NCI-H187 treated with DMSO at 0.1 percent for 48 hours (cell line): ENCODE measurements at regions not wholly inside any gene's neighbourhood (a gene's known extent, or its start where the extent isn't known, plus 50 kb on each side); places are given as distances from the start of the nearest gene placed in this dataset.

Source experiments
- DNase-seq: peaks from one replicate; lab custom pipeline; 2025; lab: John Stamatoyannopoulos, UW

- no peak for DNase-seq
Measured at GRCh38 chr3:155029941-155030340, 50.2 kb upstream of the MME start.

GRCh38 chr3:155026999-155027591 is 53.0 kb upstream of the MME start:
- no peak for DNase-seq

DNA sequence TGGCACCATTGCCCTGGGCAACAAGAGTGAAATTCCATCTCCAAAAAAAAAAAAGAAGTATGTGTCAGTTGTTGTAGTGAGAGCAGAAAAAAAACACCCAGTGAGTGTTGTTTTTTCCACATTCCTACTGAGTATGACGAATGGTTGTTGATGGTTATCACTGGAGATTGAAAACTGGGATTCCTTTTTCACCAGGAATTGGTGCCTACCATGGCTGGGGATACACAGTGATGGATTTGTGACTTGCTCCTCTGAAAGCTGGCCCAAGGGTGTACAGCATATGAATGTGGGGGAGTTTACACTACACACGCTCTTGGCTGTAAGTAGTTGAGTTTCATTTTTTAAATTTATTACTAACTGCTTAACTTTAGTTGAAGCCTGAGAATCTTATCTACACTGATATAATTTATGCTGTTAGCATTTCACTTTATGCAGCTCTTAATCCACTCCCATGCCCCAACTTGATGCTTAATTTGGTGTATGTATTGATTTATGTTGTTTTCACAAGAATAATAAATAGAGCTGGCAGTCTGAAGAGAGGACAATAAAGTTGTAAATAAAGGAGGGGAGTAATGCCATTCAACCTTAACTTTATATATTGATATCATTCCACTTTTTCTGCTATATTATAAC is 56.0 kb upstream of the MME start:
- no peak for DNase-seq

DNA sequence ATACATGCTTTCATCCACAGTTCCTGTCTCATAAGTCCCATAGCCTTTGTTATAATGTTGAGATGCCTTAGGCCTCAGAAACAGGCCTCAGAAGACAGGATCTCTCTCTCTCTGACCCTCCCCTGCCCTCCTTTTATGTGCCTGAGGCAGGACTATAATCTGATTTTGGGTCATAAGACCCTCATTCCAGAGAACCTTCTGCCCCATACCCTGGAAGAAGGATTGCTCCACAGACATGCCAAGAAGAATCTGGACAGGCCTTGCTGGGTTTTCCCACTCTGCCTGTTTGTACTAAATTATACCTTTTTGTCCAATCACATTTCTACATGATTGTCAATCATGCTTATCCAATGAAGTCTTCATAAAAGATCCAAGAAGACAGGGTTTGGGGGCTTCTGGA is 57.2 kb upstream of the MME start:
- DNase-seq: no peak

DNA sequence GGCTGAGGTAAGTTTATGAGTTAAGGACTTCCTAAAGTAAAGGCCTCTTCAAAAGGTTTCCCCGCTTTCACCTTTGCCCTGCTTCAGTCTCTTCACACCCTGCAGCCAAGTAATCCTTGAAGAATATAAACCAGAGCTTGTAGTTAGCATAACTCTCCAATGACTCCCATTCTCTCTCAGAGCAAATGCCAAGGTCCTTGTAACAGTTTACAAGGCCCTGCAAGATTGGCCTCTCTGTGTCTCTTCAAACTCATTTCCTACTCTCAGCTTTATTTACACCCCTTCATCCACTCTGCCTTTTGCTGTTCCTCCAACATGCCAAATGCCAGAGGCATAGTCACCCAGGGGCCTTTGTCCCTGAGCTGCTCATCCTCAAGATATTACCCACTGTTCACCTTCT is 60.5 kb upstream of the MME start:
- DNase-seq: no peak

DNA sequence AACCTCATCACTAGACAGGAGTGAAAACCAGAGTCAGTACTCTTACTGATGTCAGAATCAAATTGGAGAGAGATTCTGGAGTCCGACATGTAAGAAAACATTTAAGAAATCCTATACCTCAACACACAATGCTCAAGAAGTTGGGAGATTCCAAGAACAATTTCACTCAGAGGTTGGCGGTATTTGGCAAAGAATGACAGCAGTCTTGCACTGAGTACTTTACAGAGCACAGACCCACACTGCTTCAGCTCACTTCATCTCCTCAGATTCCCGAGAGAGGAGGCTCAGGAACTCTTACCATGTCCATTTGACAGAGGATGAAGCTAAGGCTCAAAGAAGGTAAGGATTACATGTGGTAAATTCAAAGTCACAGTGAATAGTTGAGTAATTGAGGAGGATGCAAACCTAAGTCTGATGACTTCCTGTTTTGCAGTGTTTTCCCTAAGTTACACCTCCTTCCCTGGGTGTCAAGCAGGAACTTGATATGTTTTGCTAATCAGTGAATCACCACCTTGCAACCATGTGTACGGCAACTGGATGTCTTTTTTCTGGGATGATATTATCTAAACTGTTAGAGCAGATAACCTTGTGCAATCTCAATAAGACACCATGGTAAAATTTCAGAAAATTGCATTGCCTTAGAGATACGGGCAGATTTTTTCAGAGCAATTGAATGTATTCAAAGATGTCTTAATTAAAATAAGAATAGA is 61.3 kb upstream of the MME start:
- no peak for DNase-seq

DNA sequence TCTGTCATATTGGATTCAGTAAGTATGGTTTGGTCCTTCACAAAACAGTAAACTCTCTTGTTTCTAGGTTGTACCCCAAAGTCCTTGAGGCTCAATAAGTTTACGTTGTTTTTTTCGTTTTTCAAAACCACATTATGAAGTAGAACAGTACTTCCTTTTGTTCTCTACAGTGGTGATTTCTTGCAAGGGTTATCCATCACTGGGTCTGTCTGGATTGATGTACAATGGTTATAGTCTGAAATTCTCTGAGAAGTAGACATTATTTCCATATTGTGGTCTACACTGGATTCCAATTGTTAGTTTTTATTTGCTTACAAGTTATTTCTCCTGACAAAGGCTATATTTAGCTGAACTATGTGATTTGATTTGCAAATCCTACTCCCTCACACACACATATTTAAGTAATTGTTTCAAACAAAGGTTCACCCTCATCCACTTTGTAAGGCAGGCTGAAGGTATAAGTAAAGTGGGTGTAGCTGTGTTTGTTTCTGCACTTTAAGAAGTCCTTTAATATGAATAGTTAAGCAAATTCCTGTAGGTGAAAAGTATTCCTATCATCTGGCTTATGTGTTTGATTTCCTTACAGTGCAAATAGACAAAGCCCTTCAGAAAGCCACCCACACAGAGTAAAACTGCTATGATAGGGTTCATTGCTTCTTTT is 64.2 kb upstream of the MME start:
- no peak for DNase-seq

DNA sequence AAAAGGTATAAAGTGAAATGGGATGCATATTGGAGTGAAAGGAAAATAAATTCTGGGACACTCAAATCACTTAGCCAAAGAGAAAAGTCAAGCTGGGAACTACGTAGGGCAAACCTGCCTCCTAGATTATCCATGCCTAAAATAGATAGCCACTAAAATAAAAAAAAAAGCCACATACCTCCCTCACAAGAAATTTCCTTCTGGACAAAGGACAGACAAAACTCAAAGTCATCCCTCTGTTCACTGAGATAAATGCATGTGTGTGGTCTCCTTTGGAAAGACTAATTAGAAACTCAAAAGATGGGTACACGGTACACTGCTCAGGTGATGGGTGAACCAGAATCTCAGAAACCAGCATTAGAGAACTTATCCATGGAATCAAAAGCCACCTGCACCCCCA is 65.2 kb upstream of the MME start:
- no peak for DNase-seq

- no peak for DNase-seq
Measured at GRCh38 chr3:155013427-155013826, 66.7 kb upstream of the MME start.

DNA sequence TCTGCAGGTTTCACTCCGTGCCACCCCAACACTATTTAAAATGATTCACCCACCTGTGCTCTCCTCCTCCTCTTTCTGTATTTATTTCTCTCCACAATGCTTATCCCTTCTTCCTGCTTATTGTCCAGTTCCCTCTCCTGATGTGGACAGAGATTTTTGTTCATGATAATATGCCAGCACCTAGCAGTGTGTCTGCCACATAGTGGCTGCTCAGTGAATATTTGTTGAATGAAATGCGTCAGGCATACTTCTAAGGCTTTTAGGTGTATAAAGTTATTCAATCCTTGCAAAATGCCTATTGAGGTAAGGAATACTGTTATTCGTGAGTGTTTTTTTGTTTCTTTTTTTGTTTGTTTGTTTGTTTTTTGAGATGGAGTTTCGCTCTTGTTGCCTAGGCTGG is 67.5 kb upstream of the MME start:
- DNase-seq: no peak

DNA sequence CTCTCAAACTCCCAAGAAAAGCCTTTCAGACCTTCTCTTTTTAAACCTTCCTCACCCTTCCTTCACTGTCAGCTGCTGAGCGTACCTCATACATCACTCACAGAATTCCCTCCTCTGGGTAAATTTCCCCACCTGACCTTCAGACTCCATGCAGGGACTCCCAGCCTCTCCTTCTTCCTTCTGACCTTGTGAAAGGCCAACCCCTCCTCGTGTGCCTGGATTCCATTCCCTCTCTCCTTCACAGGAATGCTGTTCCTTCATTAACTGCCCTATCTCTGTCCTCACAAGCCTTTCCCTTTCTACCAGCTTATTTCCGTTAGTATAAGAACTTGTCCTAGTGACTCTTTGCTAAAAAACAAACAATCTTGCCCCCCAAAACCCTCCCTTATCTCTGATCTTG is 69.7 kb upstream of the MME start:
- DNase-seq: no peak

GRCh38 chr3:155009217-155009616 is 70.9 kb upstream of the MME start:
- no peak for DNase-seq

DNA sequence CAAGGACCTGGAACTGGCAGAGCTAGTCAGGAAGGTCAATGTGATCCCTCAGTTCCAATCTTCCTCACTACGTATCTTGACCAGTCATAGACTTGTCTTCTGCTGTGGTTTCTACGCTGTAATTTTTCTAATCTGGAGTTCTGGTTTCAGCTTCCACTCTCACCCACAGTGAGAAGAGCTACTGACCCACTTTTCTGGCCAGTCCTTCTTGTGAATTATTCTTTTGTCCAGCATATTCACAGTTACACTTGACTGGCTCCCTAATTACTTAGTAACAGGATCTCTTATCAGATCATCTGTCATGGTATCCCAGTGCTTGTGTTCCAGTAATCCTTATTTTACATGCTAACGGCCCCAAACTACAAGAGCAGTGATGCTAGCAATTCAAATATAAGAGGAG is 72.4 kb upstream of the MME start:
- DNase-seq: no peak

DNA sequence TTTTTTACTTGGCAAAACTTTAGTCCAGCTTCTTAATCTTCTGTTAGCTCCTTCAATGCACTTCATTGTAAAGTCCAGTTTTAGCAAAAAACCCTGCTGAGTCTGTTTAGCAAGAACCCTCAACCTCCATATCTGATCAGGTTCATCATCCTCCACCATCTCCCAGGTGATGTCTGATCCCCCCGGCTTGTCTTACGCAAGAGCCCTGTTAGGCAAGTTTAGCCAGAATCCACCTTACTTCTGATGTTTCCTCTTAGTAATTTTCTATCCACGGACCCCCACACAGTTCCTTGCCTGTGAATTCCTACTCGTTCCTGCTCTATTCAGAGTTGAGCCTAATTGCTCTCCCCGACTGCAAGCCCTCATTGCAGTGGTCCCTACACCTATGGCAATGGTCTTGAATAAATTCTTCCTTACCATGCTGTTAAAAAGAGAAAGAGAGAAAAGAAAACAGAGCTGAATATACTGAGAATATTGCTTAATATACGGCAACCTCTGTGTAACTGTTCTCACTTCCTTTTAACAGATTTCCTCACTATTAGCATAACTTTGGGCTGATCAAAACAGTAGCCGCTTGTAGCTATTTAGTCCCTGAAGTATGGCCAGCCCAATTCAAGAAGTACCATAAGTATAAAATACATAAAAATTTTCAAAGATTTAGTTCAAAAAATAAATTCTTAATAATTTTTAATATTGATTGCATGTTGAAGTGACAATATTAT is 78.7 kb upstream of the MME start:
- DNase-seq: no peak

- no peak for DNase-seq
Measured at GRCh38 chr3:154992655-154993054, 87.5 kb upstream of the MME start.

GRCh38 chr3:154990543-154990942 is 89.6 kb upstream of the MME start:
- no peak for DNase-seq

GRCh38 chr3:154987846-154988245 is 92.3 kb upstream of the MME start:
- DNase-seq: no peak

GRCh38 chr3:154981664-154982063 is 98.5 kb upstream of the MME start:
- DNase-seq: no peak

DNA sequence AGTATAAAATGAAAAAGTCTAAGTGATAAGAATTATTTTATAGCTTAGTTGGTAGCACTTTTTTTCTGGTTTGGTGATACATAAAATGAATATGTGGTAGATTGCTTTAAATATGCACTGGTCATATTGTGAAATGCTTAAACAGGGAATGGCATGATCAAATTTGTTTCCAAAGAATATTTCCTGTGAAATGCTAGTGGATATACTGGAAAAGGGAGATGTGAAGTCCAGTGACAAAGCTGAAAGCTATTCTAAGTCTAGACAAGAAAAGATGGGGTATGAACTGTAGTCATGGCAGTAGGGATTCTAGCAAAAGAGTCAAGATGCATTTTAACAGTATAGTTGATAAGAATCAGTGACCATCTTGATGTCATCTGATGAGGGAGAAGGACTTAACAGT is 98.9 kb upstream of the MME start:
- DNase-seq: no peak

DNA sequence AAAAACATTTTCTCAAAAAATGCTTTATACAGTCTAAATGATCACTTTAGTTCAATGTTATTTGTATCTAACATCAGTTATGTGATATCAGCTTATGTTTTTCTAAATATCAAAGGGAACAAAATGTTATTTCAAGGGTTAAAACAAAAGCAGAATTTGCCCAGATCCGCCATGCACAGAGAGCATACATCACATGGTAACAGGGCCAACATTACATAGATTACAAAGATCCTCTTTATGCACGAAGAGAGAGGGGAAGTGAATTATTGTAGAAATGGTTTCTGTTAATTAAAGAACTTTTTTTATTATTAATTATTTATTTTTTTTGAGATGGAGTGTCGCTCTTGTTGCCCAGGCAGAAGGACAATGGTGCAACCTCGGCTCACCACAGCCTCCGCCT is 100.8 kb upstream of the MME start:
- no peak for DNase-seq

GRCh38 chr3:154977666-154978065 is 102.5 kb upstream of the MME start:
- DNase-seq: no peak
